WTC11 (cell line): ENCODE measurements at regions not wholly inside any gene's neighbourhood (a gene's known extent, or its start where the extent isn't known, plus 50 kb on each side); places are given as distances from the start of the nearest gene placed in this dataset.

ENCODE experiments used
- ATAC-seq: fragments of 200-7000 bp; cut with Tn5 transposase; 2 replicates; pipeline ENCODE4 v1.10.0; 2021; ENCODE audit warnings: mild to moderate bottlenecking, moderate library complexity
- CTCF ChIA-PET: fragments of 300-600 bp; sonication (Branson Sonifier 250); formaldehyde crosslinking; loops from one replicate; lab custom pipeline; 2021; ENCODE audit warnings: antibody characterized with exemption; lab: Charles Lee
- POLR2A ChIA-PET: fragments of 350-600 bp; sonication (Branson Sonifier 250); formaldehyde crosslinking; loops from one replicate; lab custom pipeline; 2021; ENCODE audit warnings: antibody characterized with exemption; lab: Charles Lee
- DNase-seq: peaks from one replicate; pipeline ENCODE4 v3.0.0; 2021; ENCODE audit warnings: low spot score
- H3K27ac Mint-ChIP-seq: 2 replicates; pipeline ENCODE4 v1.8.0; 2021; ENCODE audit warnings: mixed read lengths
- H3K27me3 Mint-ChIP-seq: 2 replicates; pipeline ENCODE4 v1.8.0; 2021; ENCODE audit warnings: low read depth, mild to moderate bottlenecking, moderate library complexity, mixed read lengths
- H3K36me3 Mint-ChIP-seq: 2 replicates; pipeline ENCODE4 v1.8.0; 2021; ENCODE audit warnings: mixed read lengths
- H3K4me1 Mint-ChIP-seq: 2 replicates; pipeline ENCODE4 v1.8.0; 2022; ENCODE audit warnings: mixed read lengths
- H3K4me3 Mint-ChIP-seq: 2 replicates; pipeline ENCODE4 v1.8.0; 2021; ENCODE audit warnings: mild to moderate bottlenecking, moderate library complexity, mixed read lengths
- H3K9me3 Mint-ChIP-seq: 2 replicates; pipeline ENCODE4 v1.8.0; 2021; ENCODE audit warnings: mixed read lengths
- AFF4 ChIP-seq: sonication (generic); formaldehyde crosslinking; IDR thresholded peaks from 2 replicates; pipeline ENCODE4 v1.8.1; 2023; ENCODE audit warnings: mild to moderate bottlenecking, missing genetic modification reagents, borderline replicate concordance
- ATF1 ChIP-seq: sonication (generic); formaldehyde crosslinking; IDR thresholded peaks from 2 replicates; pipeline ENCODE4 v1.8.1; 2023; ENCODE audit warnings: mild to moderate bottlenecking, moderate library complexity, missing genetic modification reagents
- CBFB ChIP-seq: sonication (generic); formaldehyde crosslinking; IDR thresholded peaks from 2 replicates; pipeline ENCODE4 v1.8.1; 2022; ENCODE audit warnings: mild to moderate bottlenecking, low read depth, missing genetic modification reagents
- FOXP1 ChIP-seq: sonication (generic); formaldehyde crosslinking; IDR thresholded peaks from 2 replicates; pipeline ENCODE4 v1.8.0; 2022; ENCODE audit warnings: missing genetic modification reagents, mild to moderate bottlenecking, moderate library complexity, borderline replicate concordance
- GABPB1 ChIP-seq: sonication (generic); formaldehyde crosslinking; IDR thresholded peaks from 2 replicates; pipeline ENCODE4 v1.8.1; 2023; ENCODE audit warnings: mild to moderate bottlenecking, missing genetic modification reagents
- GRHL2 ChIP-seq: fragments of 250-450 bp; sonication (Bioruptor Pico); IDR thresholded peaks from 2 replicates; pipeline ENCODE4 v1.8.0; 2022; ENCODE audit warnings: mild to moderate bottlenecking, moderate library complexity; ENCODE audit not compliant: insufficient replicate concordance, severe bottlenecking
- MAX ChIP-seq: sonication (generic); formaldehyde crosslinking; IDR thresholded peaks from 2 replicates; pipeline ENCODE4 v1.8.0; 2022; ENCODE audit warnings: mild to moderate bottlenecking, missing genetic modification reagents
- MYBL2 ChIP-seq: sonication (generic); formaldehyde crosslinking; IDR thresholded peaks from 2 replicates; pipeline ENCODE4 v1.8.1; 2023; ENCODE audit warnings: mild to moderate bottlenecking, moderate library complexity, missing genetic modification reagents
- NFATC4 ChIP-seq: fragments of 250-450 bp; sonication (Bioruptor Pico); IDR thresholded peaks from 2 replicates; pipeline ENCODE4 v1.9.0; 2021; ENCODE audit warnings: mild to moderate bottlenecking
- NFE2L1 ChIP-seq: sonication (generic); formaldehyde crosslinking; IDR thresholded peaks from 2 replicates; pipeline ENCODE4 v1.8.1; 2023; ENCODE audit warnings: missing genetic modification reagents
- NR1H2 ChIP-seq: sonication (generic); formaldehyde crosslinking; IDR thresholded peaks from 2 replicates; pipeline ENCODE4 v1.9.0; 2021; ENCODE audit warnings: mild to moderate bottlenecking, moderate library complexity, missing genetic modification reagents
- RORB ChIP-seq: fragments of 250-450 bp; sonication (Bioruptor Pico); IDR thresholded peaks from 2 replicates; pipeline ENCODE4 v1.9.0; 2021; ENCODE audit warnings: mild to moderate bottlenecking
- TEAD4 ChIP-seq: sonication (generic); formaldehyde crosslinking; IDR thresholded peaks from 2 replicates; pipeline ENCODE4 v1.8.0; 2022; ENCODE audit warnings: mild to moderate bottlenecking, missing genetic modification reagents
- ZNF263 ChIP-seq: sonication (generic); formaldehyde crosslinking; IDR thresholded peaks from 2 replicates; pipeline ENCODE4 v1.8.1; 2022; ENCODE audit warnings: low read depth, mild to moderate bottlenecking, moderate library complexity, missing genetic modification reagents
- ZNF423 ChIP-seq: fragments of 250-450 bp; sonication (Bioruptor Pico); IDR thresholded peaks from 2 replicates; pipeline ENCODE4 v2.1.2; 2022; ENCODE audit warnings: mild to moderate bottlenecking, moderate library complexity
- ZNF671 ChIP-seq: fragments of 250-450 bp; sonication (Bioruptor Pico); IDR thresholded peaks from 2 replicates; pipeline ENCODE4 v1.8.0; 2021; ENCODE audit warnings: mild to moderate bottlenecking
- TF ChIP-seq, protein P1 (sequence below): sonication (generic); formaldehyde crosslinking; conservative IDR thresholded peaks from 2 replicates; pipeline ENCODE4 v1.8.1; 2023; ENCODE audit warnings: mild to moderate bottlenecking, low read depth, missing genetic modification reagents, moderate library complexity
- TF ChIP-seq, protein P2 (sequence below): fragments of 250-450 bp; sonication (Bioruptor Pico); IDR thresholded peaks from 2 replicates; pipeline ENCODE4 v1.8.0; 2021; ENCODE audit warnings: mild to moderate bottlenecking
- TF ChIP-seq, protein P3 (sequence below): sonication (generic); formaldehyde crosslinking; IDR thresholded peaks from 2 replicates; pipeline ENCODE4 v1.8.1; 2022; ENCODE audit warnings: mild to moderate bottlenecking, missing genetic modification reagents, moderate library complexity, borderline replicate concordance
- TF ChIP-seq, protein P4 (sequence below): fragments of 250-450 bp; sonication (Bioruptor Pico); IDR thresholded peaks from 2 replicates; pipeline ENCODE4 v1.9.0; 2021; ENCODE audit warnings: moderate library complexity, mild to moderate bottlenecking, inconsistent platforms, borderline replicate concordance

DNA sequence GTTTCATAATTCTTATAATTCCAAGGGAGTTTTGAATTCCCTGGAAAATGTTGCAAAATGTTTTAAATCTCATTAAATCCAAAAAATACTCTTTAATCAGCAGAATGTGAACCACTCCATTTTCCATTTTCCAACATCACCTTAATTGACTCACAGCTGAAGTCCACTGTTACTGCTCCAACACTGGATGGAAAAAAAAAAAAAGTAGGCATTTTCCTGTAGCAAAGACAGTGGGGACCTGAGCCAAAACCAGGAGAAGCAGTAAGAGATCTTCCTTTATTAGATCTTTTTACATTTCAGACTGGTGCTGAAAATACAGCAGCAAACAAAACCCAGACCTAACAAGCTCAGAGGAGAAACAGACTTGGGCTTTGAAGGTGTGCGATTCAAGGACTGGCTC is 62.4 kb upstream of the SPATS2L start:
- TF ChIP-seq CBFB (CRISPR knock-in tag) = no peak
- no peak for TF ChIP-seq FOXP1 (CRISPR knock-in tag)
- no peak for TF ChIP-seq TEAD4 (CRISPR knock-in tag)
- TF ChIP-seq ZNF671 (CRISPR knock-in tag) = no peak
- TF ChIP-seq, protein P1, sequence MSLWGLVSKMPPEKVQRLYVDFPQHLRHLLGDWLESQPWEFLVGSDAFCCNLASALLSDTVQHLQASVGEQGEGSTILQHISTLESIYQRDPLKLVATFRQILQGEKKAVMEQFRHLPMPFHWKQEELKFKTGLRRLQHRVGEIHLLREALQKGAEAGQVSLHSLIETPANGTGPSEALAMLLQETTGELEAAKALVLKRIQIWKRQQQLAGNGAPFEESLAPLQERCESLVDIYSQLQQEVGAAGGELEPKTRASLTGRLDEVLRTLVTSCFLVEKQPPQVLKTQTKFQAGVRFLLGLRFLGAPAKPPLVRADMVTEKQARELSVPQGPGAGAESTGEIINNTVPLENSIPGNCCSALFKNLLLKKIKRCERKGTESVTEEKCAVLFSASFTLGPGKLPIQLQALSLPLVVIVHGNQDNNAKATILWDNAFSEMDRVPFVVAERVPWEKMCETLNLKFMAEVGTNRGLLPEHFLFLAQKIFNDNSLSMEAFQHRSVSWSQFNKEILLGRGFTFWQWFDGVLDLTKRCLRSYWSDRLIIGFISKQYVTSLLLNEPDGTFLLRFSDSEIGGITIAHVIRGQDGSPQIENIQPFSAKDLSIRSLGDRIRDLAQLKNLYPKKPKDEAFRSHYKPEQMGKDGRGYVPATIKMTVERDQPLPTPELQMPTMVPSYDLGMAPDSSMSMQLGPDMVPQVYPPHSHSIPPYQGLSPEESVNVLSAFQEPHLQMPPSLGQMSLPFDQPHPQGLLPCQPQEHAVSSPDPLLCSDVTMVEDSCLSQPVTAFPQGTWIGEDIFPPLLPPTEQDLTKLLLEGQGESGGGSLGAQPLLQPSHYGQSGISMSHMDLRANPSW = no peak
- TF ChIP-seq, protein P2, sequence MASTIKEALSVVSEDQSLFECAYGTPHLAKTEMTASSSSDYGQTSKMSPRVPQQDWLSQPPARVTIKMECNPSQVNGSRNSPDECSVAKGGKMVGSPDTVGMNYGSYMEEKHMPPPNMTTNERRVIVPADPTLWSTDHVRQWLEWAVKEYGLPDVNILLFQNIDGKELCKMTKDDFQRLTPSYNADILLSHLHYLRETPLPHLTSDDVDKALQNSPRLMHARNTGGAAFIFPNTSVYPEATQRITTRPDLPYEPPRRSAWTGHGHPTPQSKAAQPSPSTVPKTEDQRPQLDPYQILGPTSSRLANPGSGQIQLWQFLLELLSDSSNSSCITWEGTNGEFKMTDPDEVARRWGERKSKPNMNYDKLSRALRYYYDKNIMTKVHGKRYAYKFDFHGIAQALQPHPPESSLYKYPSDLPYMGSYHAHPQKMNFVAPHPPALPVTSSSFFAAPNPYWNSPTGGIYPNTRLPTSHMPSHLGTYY (CRISPR knock-in tag) = no peak
- TF ChIP-seq AFF4 (CRISPR knock-in tag) = no peak
- TF ChIP-seq NR1H2 = no peak
- no peak for TF ChIP-seq ZNF263 (CRISPR knock-in tag)
- TF ChIP-seq NFE2L1 (CRISPR knock-in tag) = no peak
- ChIA-PET POLR2A (no interaction called here), CTCF (no interaction called here)
- DNase-seq = no peak
- Mint-ChIP-seq H3K4me3 (no peak overlapping the region), H3K27me3 (no peaks in the 10 kb centered on the region), H3K4me1 (peaks cover 20% of the 10 kb centered on the region), H3K36me3 (no peaks in the 10 kb centered on the region), H3K9me3 (no peaks in the 10 kb centered on the region), H3K27ac (no peak overlapping the region)
- ATAC-seq = no peak

DNA sequence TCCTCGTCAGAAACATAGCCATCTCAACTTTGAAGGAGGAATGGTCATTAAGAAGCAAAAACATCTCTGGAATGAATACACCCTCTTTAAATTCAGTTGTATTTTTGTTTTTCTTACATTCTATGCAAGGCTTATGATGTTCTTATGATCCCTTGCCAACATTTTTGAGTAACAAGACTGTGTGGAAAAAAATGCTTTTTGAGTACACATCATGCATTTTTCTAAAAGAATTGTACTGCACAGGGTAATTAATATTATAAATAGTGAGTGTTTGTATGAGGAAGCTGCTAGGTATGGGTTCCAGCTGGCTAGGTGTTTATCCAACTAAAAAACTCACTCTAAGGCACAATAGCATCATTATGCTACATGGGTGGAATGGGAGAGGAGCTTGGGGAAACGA is 59.0 kb upstream of the SPATS2L start:
- ChIA-PET POLR2A (no interaction called here), CTCF (no interaction called here)
- peaks cover 15% of the 10 kb centered on the region for H3K4me1 Mint-ChIP-seq
- ATAC-seq (no peak), DNase-seq (no peak)
- no peak overlapping the region for H3K4me3 Mint-ChIP-seq
- no peaks in the 10 kb centered on the region for H3K36me3 Mint-ChIP-seq
- H3K9me3 Mint-ChIP-seq = no peaks in the 10 kb centered on the region
- no peak for TF ChIP-seq MYBL2 (CRISPR knock-in tag)
- TF ChIP-seq MAX (CRISPR knock-in tag) = no peak
- no peak for TF ChIP-seq ZNF423 (CRISPR knock-in tag)
- TF ChIP-seq RORB (CRISPR knock-in tag) = no peak
- H3K27me3 Mint-ChIP-seq = no peaks in the 10 kb centered on the region
- no peak overlapping the region for H3K27ac Mint-ChIP-seq

- no peak for DNase-seq
- no peaks in the 10 kb centered on the region for H3K9me3 Mint-ChIP-seq
- no peak for TF ChIP-seq GRHL2 (CRISPR knock-in tag)
- TF ChIP-seq, protein P3, sequence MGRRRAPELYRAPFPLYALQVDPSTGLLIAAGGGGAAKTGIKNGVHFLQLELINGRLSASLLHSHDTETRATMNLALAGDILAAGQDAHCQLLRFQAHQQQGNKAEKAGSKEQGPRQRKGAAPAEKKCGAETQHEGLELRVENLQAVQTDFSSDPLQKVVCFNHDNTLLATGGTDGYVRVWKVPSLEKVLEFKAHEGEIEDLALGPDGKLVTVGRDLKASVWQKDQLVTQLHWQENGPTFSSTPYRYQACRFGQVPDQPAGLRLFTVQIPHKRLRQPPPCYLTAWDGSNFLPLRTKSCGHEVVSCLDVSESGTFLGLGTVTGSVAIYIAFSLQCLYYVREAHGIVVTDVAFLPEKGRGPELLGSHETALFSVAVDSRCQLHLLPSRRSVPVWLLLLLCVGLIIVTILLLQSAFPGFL (CRISPR knock-in tag) = no peak
- no peak for TF ChIP-seq GABPB1 (CRISPR knock-in tag)
- no peak for TF ChIP-seq NFATC4 (CRISPR knock-in tag)
- TF ChIP-seq, protein P4, sequence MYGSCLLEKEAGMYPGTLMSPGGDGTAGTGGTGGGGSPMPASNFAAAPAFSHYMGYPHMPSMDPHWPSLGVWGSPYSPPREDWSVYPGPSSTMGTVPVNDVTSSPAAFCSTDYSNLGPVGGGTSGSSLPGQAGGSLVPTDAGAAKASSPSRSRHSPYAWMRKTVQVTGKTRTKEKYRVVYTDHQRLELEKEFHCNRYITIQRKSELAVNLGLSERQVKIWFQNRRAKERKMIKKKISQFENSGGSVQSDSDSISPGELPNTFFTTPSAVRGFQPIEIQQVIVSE (CRISPR knock-in tag) = no peak
- TF ChIP-seq ATF1 (CRISPR knock-in tag) = no peak
These were observed 54.0 kb upstream of the SPATS2L start for GRCh38 chr2:200252265-200253067.

More at GRCh38 chr2:200252265-200253067, 54.0 kb upstream of the SPATS2L start:
- Mint-ChIP-seq H3K27ac (no peak overlapping the region), H3K4me1 (peaks cover 20% of the 10 kb centered on the region), H3K36me3 (no peaks in the 10 kb centered on the region), H3K4me3 (no peak overlapping the region), H3K27me3 (no peaks in the 10 kb centered on the region; the same call in 1 of the 2 replicates)
- peak; percentile 60 for ATAC-seq
- CTCF ChIA-PET = no interaction called here
- POLR2A ChIA-PET = no interaction called here
